ENCODE measurements at regions not wholly inside any gene's neighbourhood (a gene's known extent, or its start where the extent isn't known, plus 50 kb on each side); places are given as distances from the start of the nearest gene placed in this dataset.

DNA sequence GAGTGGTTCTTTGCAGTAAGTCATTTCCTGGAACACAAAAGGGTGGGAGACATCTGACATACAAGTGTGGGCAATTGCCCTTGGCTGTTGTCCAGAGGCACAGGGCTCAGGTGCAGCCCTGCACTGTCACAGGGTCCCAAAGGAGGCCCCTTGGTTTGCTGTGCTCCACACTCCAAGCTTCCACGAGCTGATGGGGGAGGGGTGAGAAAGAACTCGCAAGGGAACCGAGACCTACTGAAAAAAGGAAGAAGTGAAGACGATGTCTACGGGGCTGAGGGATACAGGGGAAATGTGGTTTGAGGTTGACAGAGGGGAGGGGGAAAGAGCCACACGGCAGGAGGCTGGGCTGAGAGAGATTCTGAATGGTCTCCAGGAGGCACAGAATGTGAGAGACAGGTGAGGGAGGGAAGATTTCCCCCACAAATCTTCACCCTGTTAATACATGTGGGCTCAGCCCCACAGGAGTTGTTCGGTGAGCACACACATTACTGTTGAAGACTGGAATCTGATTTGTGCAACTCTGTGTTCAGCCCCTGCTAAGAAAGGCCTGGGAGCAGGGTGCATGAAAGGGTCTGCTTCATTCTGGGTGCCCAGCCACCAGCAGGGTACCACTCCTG, 123.4 kb downstream of the LY86 start:
- TF ChIP-seq, protein P1, sequence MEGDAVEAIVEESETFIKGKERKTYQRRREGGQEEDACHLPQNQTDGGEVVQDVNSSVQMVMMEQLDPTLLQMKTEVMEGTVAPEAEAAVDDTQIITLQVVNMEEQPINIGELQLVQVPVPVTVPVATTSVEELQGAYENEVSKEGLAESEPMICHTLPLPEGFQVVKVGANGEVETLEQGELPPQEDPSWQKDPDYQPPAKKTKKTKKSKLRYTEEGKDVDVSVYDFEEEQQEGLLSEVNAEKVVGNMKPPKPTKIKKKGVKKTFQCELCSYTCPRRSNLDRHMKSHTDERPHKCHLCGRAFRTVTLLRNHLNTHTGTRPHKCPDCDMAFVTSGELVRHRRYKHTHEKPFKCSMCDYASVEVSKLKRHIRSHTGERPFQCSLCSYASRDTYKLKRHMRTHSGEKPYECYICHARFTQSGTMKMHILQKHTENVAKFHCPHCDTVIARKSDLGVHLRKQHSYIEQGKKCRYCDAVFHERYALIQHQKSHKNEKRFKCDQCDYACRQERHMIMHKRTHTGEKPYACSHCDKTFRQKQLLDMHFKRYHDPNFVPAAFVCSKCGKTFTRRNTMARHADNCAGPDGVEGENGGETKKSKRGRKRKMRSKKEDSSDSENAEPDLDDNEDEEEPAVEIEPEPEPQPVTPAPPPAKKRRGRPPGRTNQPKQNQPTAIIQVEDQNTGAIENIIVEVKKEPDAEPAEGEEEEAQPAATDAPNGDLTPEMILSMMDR (IDR thresholded peaks at IDR 0.05; ENCODE audit: low read length): no peak
- no peak for TF ChIP-seq EZH2 (IDR thresholded peaks at IDR 0.05; ENCODE audit: borderline replicate concordance, low read length)
